HCT116 (cell line): ENCODE measurements at regions not wholly inside any gene's neighbourhood (a gene's known extent, or its start where the extent isn't known, plus 50 kb on each side); places are given as distances from the start of the nearest gene placed in this dataset.
A peak's percentile ranks its signal among the peaks of the same experiment; 100 is the strongest.

Experiments used
- ATAC-seq: fragments of 200-7000 bp; cut with Tn5 transposase; 2 replicates; pipeline ENCODE4 v1.9.1; 2020; ENCODE audit warnings: mild to moderate bottlenecking, moderate library complexity
- BruUV-seq: library from RNA; stranded (reverse); fragments of 400-500 nt; replicated peaks from 2 replicates; lab custom pipeline; 2021; lab: Mats Ljungman, UMichigan
- CTCF ChIA-PET: fragments of 300-600 bp; sonication (Branson Sonifier 250); formaldehyde crosslinking; loops from one replicate; lab custom pipeline; 2021; ENCODE audit warnings: antibody characterized with exemption; lab: Charles Lee
- POLR2A ChIA-PET: fragments of 300-600, 350-600 bp; sonication (Branson Sonifier 250); formaldehyde crosslinking; loops from one replicate; lab custom pipeline; 2021; ENCODE audit warnings: antibody characterized with exemption; lab: Charles Lee
- RAD21 ChIA-PET, 2 experiments: fragments of 300-600 bp; sonication (Branson Sonifier 250); formaldehyde crosslinking; loops; one replicate each; lab custom pipeline; 2023; ENCODE audit warnings: low total read pairs in 2 of 2; ENCODE audit not compliant: uncharacterized antibody in 2 of 2, unreplicated experiment in 2 of 2, low non-redundant PET in 1 of 2; lab: Charles Lee
- DNase-seq: peaks from one replicate; pipeline ENCODE4 v3.0.0-alpha.2; 2010; ENCODE audit warnings: low read depth, low spot score
- H2AFZ ChIP-seq: fragments of 200-600 bp; shearing (Covaris generic), sonication (generic); 2 replicates; pipeline ENCODE4 v1.6.1; 2017; ENCODE audit warnings: low read depth, mixed run types, mixed read lengths, antibody characterized with exemption, low read length; ENCODE audit not compliant: poor library complexity, severe bottlenecking
- H3K27ac ChIP-seq: 2 replicates; pipeline ENCODE4 v1.5.1; 2012; ENCODE audit warnings: low read depth, low read length
- H3K27me3 ChIP-seq: fragments of 200-600 bp; sonication (generic); 2 replicates; pipeline ENCODE4 v1.6.1; 2016; ENCODE audit warnings: mixed run types, low read length, mixed read lengths; ENCODE audit not compliant: insufficient read depth
- H3K36me3 ChIP-seq, 2 experiments: fragments of 200-500 bp in 1 of 2; fragments of 200-600 bp in 1 of 2; sonication (Bioruptor generic) in 1 of 2; sonication (generic) in 1 of 2; 2 replicates each; pipeline versions ENCODE4 v1.5.1 to v1.6.1; 2014 to 2016; ENCODE audit warnings: low read length in 2 of 2, inconsistent platforms in 1 of 2, mixed read lengths in 1 of 2, mixed run types in 1 of 2; ENCODE audit not compliant: insufficient read depth in 2 of 2, control insufficient read depth in 1 of 2
- H3K4me1 ChIP-seq, 2 experiments: fragments of 200-600 bp in 1 of 2; sonication (generic) in 1 of 2; 2 replicates each; pipeline versions ENCODE4 v1.5.1 to v1.6.1; 2012 to 2017; ENCODE audit warnings: low read length in 2 of 2, inconsistent platforms in 1 of 2, mild to moderate bottlenecking in 1 of 2, mixed read lengths in 1 of 2, mixed run types in 1 of 2, moderate library complexity in 1 of 2; ENCODE audit not compliant: insufficient read depth in 2 of 2, control insufficient read depth in 1 of 2
- H3K4me2 ChIP-seq: fragments of 200-600 bp; sonication (generic); 2 replicates; pipeline ENCODE4 v1.6.1; 2017; ENCODE audit warnings: mixed run types, low read length, mixed read lengths
- H3K4me3 ChIP-seq, 2 experiments: fragments of 200-600 bp in 1 of 2; sonication (generic) in 1 of 2; replicated peaks in 1 of 2; 2 replicates each; pipeline ENCODE4 v1.5.1; 2011 to 2016; ENCODE audit warnings: low read length in 2 of 2, control low read depth in 1 of 2, low read depth in 1 of 2, mild to moderate bottlenecking in 1 of 2, mixed read lengths in 1 of 2, mixed run types in 1 of 2
- H3K79me2 ChIP-seq: fragments of 200-600 bp; sonication (generic); 2 replicates; pipeline ENCODE4 v1.6.1; 2017; ENCODE audit warnings: mild to moderate bottlenecking, mixed run types, low read length, moderate library complexity, mixed read lengths; ENCODE audit not compliant: insufficient read depth
- H3K9ac ChIP-seq: fragments of 200-600 bp; sonication (generic); 2 replicates; pipeline ENCODE4 v1.6.1; 2016; ENCODE audit warnings: low read length, mixed read lengths
- H3K9me2 ChIP-seq: fragments of 200-600 bp; sonication (generic), shearing (Covaris generic); 2 replicates; pipeline ENCODE4 v1.6.1; 2017; ENCODE audit warnings: mixed run types, mild to moderate bottlenecking, moderate library complexity; ENCODE audit not compliant: insufficient read depth
- H3K9me3 ChIP-seq, 2 experiments: fragments of 200-500 bp in 1 of 2; fragments of 200-600 bp in 1 of 2; sonication (Bioruptor generic) in 1 of 2; sonication (generic) in 1 of 2; 2 replicates each; pipeline ENCODE4 v1.6.1; 2014 to 2017; ENCODE audit warnings: low read length in 2 of 2, mixed read lengths in 2 of 2, inconsistent platforms in 1 of 2, low read depth in 1 of 2, mild to moderate bottlenecking in 1 of 2, mixed run types in 1 of 2, moderate library complexity in 1 of 2; ENCODE audit not compliant: control insufficient read depth in 1 of 2, insufficient read depth in 1 of 2
- H4K20me1 ChIP-seq: fragments of 200-600 bp; sonication (generic), shearing (Covaris generic); 2 replicates; pipeline ENCODE4 v1.6.1; 2017; ENCODE audit warnings: mixed run types, mild to moderate bottlenecking, moderate library complexity; ENCODE audit not compliant: insufficient read depth
- CEBPB ChIP-seq: IDR thresholded peaks from 2 replicates; pipeline ENCODE4 v1.6.1; 2012; ENCODE audit warnings: low read depth
- EZH2phosphoT487 ChIP-seq: fragments of 200-600 bp; IDR thresholded peaks from 2 replicates; pipeline ENCODE4 v1.6.1; 2018; ENCODE audit warnings: antibody characterized with exemption, borderline replicate concordance
- FOSL1 ChIP-seq: IDR thresholded peaks from 2 replicates; pipeline ENCODE4 v1.6.1; 2012; ENCODE audit warnings: low read depth
- MAX ChIP-seq: IDR thresholded peaks from 2 replicates; pipeline ENCODE4 v1.6.1; 2012
- POLR2A ChIP-seq: IDR thresholded peaks from 2 replicates; pipeline ENCODE4 v1.7.0; 2011; ENCODE audit warnings: borderline replicate concordance; ENCODE audit not compliant: insufficient read depth, insufficient read length; ENCODE audit errors: extremely low read depth
- REST ChIP-seq: IDR thresholded peaks from 2 replicates; pipeline ENCODE4 v1.6.1; 2012; ENCODE audit warnings: low read depth
- SIN3A ChIP-seq: IDR thresholded peaks from 2 replicates; pipeline ENCODE4 v1.6.1; 2012; ENCODE audit warnings: low read depth
- SP1 ChIP-seq: IDR thresholded peaks from 2 replicates; pipeline ENCODE4 v1.6.1; 2012; ENCODE audit warnings: low read depth
- SRF ChIP-seq: IDR thresholded peaks from 2 replicates; pipeline ENCODE4 v1.6.1; 2012; ENCODE audit warnings: low read depth
- YY1 ChIP-seq: IDR thresholded peaks from 2 replicates; pipeline ENCODE4 v1.6.1; 2011; ENCODE audit warnings: low read length, low read depth, moderate library complexity, mild to moderate bottlenecking; ENCODE audit not compliant: insufficient replicate concordance; ENCODE audit errors: extremely low read depth
- ZBTB33 ChIP-seq: IDR thresholded peaks from 2 replicates; pipeline ENCODE4 v1.6.1; 2011; ENCODE audit warnings: mild to moderate bottlenecking, low read length, moderate library complexity; ENCODE audit not compliant: insufficient replicate concordance; ENCODE audit errors: extremely low read depth
- intact Hi-C: fragments of 100-400 bp; cut with micrococcal nuclease; formaldehyde crosslinking; loops from 2 replicates; pipeline ENCODE4 v1.10.0; 2022

GRCh38 chr4:147361726-147362125 lies 119.2 kb upstream of the EDNRA start (continued):
- TF ChIP-seq SIN3A (no peak), SRF (peak; percentile 38; the same call in 1 of the 2 replicates), POLR2A (no peak)
- TF ChIP-seq, all 23 proteins: peak for 7

- intact Hi-C loops: no loop called here
- no peaks in the 10 kb centered on the region for H4K20me1 ChIP-seq
- no peaks in the 10 kb centered on the region for H3K9me3 ChIP-seq
- no TSS peak for BruUV-seq
- H3K9ac ChIP-seq: no peak overlapping the region
- H2AFZ ChIP-seq: no peak overlapping the region
- no peaks in the 10 kb centered on the region for H3K27me3 ChIP-seq
- no peak overlapping the region for H3K4me2 ChIP-seq
- H3K4me1 ChIP-seq: peaks cover 7 to 21% of the 10 kb centered on the region in 2 experiments; a peak in 3 of 4 replicates
- TF ChIP-seq SP1 (no peak), ZBTB33 (no peak), REST (no peak), YY1 (no peak), FOSL1 (no peak), EZH2phosphoT487 (no peak), CEBPB (no peak), MAX (no peak)
- no peaks in the 10 kb centered on the region for H3K9me2 ChIP-seq
- ChIA-PET RAD21 (no interaction called here), CTCF (no interaction called here), POLR2A (interaction anchor here (2.2 kb wide), 1 partner anchor 8 kb away, joined by 11 read pairs; no protein-coding TSS in a partner anchor)
- no peaks in the 10 kb centered on the region for H3K36me3 ChIP-seq
- DNase-seq: no peak
- H3K79me2 ChIP-seq: no peaks in the 10 kb centered on the region
- H3K4me3 ChIP-seq: no peak overlapping the region
- H3K27ac ChIP-seq: no peak overlapping the region
- no peak for ATAC-seq
These were observed 118.0 kb upstream of the EDNRA start for GRCh38 chr4:147362938-147363337.
